Neural cell (in vitro differentiated cells): ENCODE measurements at regions not wholly inside any gene's neighbourhood (a gene's known extent, or its start where the extent isn't known, plus 50 kb on each side); places are given as distances from the start of the nearest gene placed in this dataset.

Experiments
- H2AFZ ChIP-seq: fragments of 200-600, 300-800 bp; sonication (generic), shearing (Covaris generic); 2 replicates; pipeline ENCODE4 v1.6.0; 2014; ENCODE audit warnings: low read depth, mild to moderate bottlenecking, antibody characterized with exemption, low read length, moderate library complexity
- H3F3A ChIP-seq: fragments of 200-600 bp; shearing (Covaris generic); 2 replicates; pipeline ENCODE4 v1.6.1; 2016; ENCODE audit warnings: mild to moderate bottlenecking, moderate library complexity, mixed read lengths, antibody characterized with exemption, low read length; ENCODE audit not compliant: insufficient read depth, poor library complexity, severe bottlenecking
- H3K27ac ChIP-seq: fragments of 200-600, 300-800 bp; sonication (generic), shearing (Covaris generic); 2 replicates; pipeline ENCODE4 v1.5.1; 2014; ENCODE audit warnings: mild to moderate bottlenecking, low read length, moderate library complexity
- H3K27me3 ChIP-seq: fragments of 300-800, 200-600 bp; sonication (generic), shearing (Covaris generic); 2 replicates; pipeline ENCODE4 v1.6.0; 2014; ENCODE audit warnings: mild to moderate bottlenecking, low read depth, low read length, moderate library complexity; ENCODE audit not compliant: insufficient read depth
- H3K36me3 ChIP-seq: fragments of 300-800, 200-600 bp; sonication (generic), shearing (Covaris generic); 2 replicates; pipeline ENCODE4 v1.5.1; 2014; ENCODE audit warnings: mild to moderate bottlenecking, antibody characterized with exemption, low read length, moderate library complexity; ENCODE audit not compliant: insufficient read depth
- H3K4me2 ChIP-seq: fragments of 300-800, 200-600 bp; sonication (generic), shearing (Covaris generic); 2 replicates; pipeline ENCODE4 v1.6.0; 2014; ENCODE audit warnings: mild to moderate bottlenecking, low read length
- H3K4me3 ChIP-seq: fragments of 300-800, 200-600 bp; sonication (generic), shearing (Covaris generic); 2 replicates; pipeline ENCODE4 v1.5.1; 2014; ENCODE audit warnings: mild to moderate bottlenecking, low read length, moderate library complexity
- H3K79me2 ChIP-seq: fragments of 200-600 bp; shearing (Covaris generic); replicated peaks from 2 replicates; pipeline ENCODE4 v1.6.0; 2014; ENCODE audit warnings: mild to moderate bottlenecking, low read length, moderate library complexity; ENCODE audit not compliant: insufficient read depth
- H3K9ac ChIP-seq: fragments of 300-800, 200-600 bp; sonication (generic), shearing (Covaris generic); 2 replicates; pipeline ENCODE4 v1.6.1; 2016; ENCODE audit warnings: mild to moderate bottlenecking, low read length, mixed read lengths
- H3K9me2 ChIP-seq: fragments of 200-600 bp; shearing (Covaris generic); 2 replicates; pipeline ENCODE4 v1.6.1; 2016; ENCODE audit warnings: mild to moderate bottlenecking, low read length, mixed read lengths; ENCODE audit not compliant: insufficient read depth
- H3K9me3 ChIP-seq: fragments of 200-600, 300-800 bp; sonication (generic), shearing (Covaris generic); 2 replicates; pipeline ENCODE4 v1.6.1; 2016; ENCODE audit warnings: mild to moderate bottlenecking, mixed run types, low read length, moderate library complexity, mixed read lengths
- H4K20me1 ChIP-seq: fragments of 200-600 bp; shearing (Covaris generic); 2 replicates; pipeline ENCODE4 v1.6.1; 2016; ENCODE audit warnings: mild to moderate bottlenecking, mixed run types; ENCODE audit not compliant: insufficient read depth
- EP300 ChIP-seq: fragments of 450-650 bp; conservative IDR thresholded peaks from 2 replicates; pipeline ENCODE4 v1.6.1; 2014; ENCODE audit warnings: antibody characterized with exemption, mild to moderate bottlenecking, moderate library complexity; ENCODE audit not compliant: poor library complexity, severe bottlenecking
- EZH2 ChIP-seq: fragments of 200-600, 300-800 bp; shearing (Covaris generic), sonication (generic); IDR thresholded peaks from 2 replicates; pipeline ENCODE4 v1.6.1; 2014; ENCODE audit warnings: antibody characterized with exemption, low read length, borderline replicate concordance, mild to moderate bottlenecking; ENCODE audit not compliant: insufficient read depth, poor library complexity, severe bottlenecking
- MXI1 ChIP-seq: fragments of 450-650 bp; conservative IDR thresholded peaks from 2 replicates; pipeline ENCODE4 v1.6.1; 2014; ENCODE audit warnings: antibody characterized with exemption, mild to moderate bottlenecking; ENCODE audit not compliant: poor library complexity, severe bottlenecking
- POLR2AphosphoS5 ChIP-seq: IDR thresholded peaks from 2 replicates; pipeline ENCODE4 v1.6.1; 2012
- RAD21 ChIP-seq: fragments of 450-650 bp; conservative IDR thresholded peaks from 2 replicates; pipeline ENCODE4 v1.6.1; 2014; ENCODE audit warnings: antibody characterized with exemption, mild to moderate bottlenecking, moderate library complexity
- SMC3 ChIP-seq: fragments of 450-650 bp; conservative IDR thresholded peaks from 2 replicates; pipeline ENCODE4 v1.6.1; 2014; ENCODE audit warnings: antibody characterized with exemption, mild to moderate bottlenecking, moderate library complexity; ENCODE audit not compliant: poor library complexity
- TAF1 ChIP-seq: IDR thresholded peaks from 2 replicates; pipeline ENCODE4 v1.6.1; 2012; ENCODE audit warnings: low read depth
- TF ChIP-seq, protein P1 (sequence below): fragments of 450-650 bp; IDR thresholded peaks from 2 replicates; pipeline ENCODE4 v1.5.1; 2014; ENCODE audit warnings: antibody characterized with exemption, mild to moderate bottlenecking, moderate library complexity; ENCODE audit not compliant: poor library complexity, severe bottlenecking
- TF ChIP-seq, protein P2 (sequence below): IDR thresholded peaks from 2 replicates; pipeline ENCODE4 v1.6.1; 2012; ENCODE audit warnings: borderline replicate concordance

DNA sequence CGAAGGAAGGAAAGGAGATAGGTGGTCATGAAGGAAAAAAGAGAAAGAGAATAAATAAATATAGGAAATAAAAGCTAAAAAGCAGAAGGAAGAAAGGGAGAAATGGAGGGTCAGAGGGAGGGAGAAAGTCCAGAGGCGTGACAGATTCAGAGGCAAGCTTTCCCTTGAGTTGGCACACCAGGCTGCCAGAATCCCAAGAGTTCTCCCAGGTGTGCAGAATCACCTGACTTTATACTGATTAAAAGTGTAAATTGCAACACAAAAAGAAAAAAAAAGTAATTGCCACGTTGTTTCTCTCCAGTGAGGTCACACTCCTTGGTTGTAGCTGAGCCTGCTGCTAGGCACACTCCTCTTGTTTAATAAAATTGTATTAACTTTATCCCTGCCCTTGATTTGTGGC, 669.9 kb upstream of the PKN2 start:
- no peaks in the 10 kb centered on the region for H3K79me2 ChIP-seq
- no peaks in the 10 kb centered on the region for H3K9me2 ChIP-seq
- H3K9ac ChIP-seq: no peak overlapping the region
- no peaks in the 10 kb centered on the region for H3F3A ChIP-seq
- H3K4me2 ChIP-seq: no peak overlapping the region
- H3K27me3 ChIP-seq: no peaks in the 10 kb centered on the region
- H4K20me1 ChIP-seq: no peaks in the 10 kb centered on the region
- no peak overlapping the region for H2AFZ ChIP-seq
- no peaks in the 10 kb centered on the region for H3K9me3 ChIP-seq
- H3K4me3 ChIP-seq: no peak overlapping the region
- H3K36me3 ChIP-seq: no peaks in the 10 kb centered on the region
- TF ChIP-seq MXI1: no peak
- TF ChIP-seq, protein P1, sequence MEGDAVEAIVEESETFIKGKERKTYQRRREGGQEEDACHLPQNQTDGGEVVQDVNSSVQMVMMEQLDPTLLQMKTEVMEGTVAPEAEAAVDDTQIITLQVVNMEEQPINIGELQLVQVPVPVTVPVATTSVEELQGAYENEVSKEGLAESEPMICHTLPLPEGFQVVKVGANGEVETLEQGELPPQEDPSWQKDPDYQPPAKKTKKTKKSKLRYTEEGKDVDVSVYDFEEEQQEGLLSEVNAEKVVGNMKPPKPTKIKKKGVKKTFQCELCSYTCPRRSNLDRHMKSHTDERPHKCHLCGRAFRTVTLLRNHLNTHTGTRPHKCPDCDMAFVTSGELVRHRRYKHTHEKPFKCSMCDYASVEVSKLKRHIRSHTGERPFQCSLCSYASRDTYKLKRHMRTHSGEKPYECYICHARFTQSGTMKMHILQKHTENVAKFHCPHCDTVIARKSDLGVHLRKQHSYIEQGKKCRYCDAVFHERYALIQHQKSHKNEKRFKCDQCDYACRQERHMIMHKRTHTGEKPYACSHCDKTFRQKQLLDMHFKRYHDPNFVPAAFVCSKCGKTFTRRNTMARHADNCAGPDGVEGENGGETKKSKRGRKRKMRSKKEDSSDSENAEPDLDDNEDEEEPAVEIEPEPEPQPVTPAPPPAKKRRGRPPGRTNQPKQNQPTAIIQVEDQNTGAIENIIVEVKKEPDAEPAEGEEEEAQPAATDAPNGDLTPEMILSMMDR: no peak
- no peak for TF ChIP-seq RAD21
- TF ChIP-seq, protein P2, sequence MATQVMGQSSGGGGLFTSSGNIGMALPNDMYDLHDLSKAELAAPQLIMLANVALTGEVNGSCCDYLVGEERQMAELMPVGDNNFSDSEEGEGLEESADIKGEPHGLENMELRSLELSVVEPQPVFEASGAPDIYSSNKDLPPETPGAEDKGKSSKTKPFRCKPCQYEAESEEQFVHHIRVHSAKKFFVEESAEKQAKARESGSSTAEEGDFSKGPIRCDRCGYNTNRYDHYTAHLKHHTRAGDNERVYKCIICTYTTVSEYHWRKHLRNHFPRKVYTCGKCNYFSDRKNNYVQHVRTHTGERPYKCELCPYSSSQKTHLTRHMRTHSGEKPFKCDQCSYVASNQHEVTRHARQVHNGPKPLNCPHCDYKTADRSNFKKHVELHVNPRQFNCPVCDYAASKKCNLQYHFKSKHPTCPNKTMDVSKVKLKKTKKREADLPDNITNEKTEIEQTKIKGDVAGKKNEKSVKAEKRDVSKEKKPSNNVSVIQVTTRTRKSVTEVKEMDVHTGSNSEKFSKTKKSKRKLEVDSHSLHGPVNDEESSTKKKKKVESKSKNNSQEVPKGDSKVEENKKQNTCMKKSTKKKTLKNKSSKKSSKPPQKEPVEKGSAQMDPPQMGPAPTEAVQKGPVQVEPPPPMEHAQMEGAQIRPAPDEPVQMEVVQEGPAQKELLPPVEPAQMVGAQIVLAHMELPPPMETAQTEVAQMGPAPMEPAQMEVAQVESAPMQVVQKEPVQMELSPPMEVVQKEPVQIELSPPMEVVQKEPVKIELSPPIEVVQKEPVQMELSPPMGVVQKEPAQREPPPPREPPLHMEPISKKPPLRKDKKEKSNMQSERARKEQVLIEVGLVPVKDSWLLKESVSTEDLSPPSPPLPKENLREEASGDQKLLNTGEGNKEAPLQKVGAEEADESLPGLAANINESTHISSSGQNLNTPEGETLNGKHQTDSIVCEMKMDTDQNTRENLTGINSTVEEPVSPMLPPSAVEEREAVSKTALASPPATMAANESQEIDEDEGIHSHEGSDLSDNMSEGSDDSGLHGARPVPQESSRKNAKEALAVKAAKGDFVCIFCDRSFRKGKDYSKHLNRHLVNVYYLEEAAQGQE: no peak
- no peak for TF ChIP-seq EZH2
- TF ChIP-seq EP300: no peak
- H3K27ac ChIP-seq: no peak overlapping the region

DNA sequence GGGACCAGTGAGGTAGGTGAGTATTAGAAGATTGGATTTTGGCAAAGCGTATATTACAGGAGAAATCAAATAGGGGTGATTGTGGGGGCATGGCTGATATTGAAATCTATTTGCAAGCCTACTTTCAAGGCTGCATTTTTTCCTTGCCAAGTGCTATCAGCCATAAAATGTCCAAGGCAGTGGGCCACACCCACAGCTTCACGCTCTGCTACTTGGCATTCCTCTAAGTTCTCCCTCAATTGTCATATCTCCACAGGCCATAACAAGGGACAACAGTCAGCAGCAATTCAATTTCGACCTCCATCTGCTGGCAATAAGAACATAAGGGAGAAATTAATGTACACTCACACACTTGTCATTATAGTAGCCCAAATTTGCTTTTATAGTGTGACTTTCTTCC, 667.1 kb upstream of the PKN2 start:
- Histone ChIP-seq H3K36me3 (no peaks in the 10 kb centered on the region), H3F3A (no peaks in the 10 kb centered on the region), H3K9me2 (no peaks in the 10 kb centered on the region), H3K9ac (no peak overlapping the region), H2AFZ (no peak overlapping the region), H4K20me1 (no peaks in the 10 kb centered on the region), H3K4me2 (no peak overlapping the region), H3K27me3 (no peaks in the 10 kb centered on the region), H3K4me3 (no peak overlapping the region), H3K79me2 (no peaks in the 10 kb centered on the region), H3K27ac (no peak overlapping the region), H3K9me3 (no peaks in the 10 kb centered on the region)
- TF ChIP-seq POLR2AphosphoS5: no peak
- no peak for TF ChIP-seq EP300
- no peak for TF ChIP-seq TAF1
- TF ChIP-seq MXI1: no peak
- no peak for TF ChIP-seq SMC3
- TF ChIP-seq, protein P1: no peak
- TF ChIP-seq EZH2: no peak
- TF ChIP-seq, protein P2: no peak
- no peak for TF ChIP-seq RAD21
